Neural cell (in vitro differentiated cells): ENCODE measurements at regions not wholly inside any gene's neighbourhood (a gene's known extent, or its start where the extent isn't known, plus 50 kb on each side); places are given as distances from the start of the nearest gene placed in this dataset.

Source experiments
- H2AFZ ChIP-seq: fragments of 200-600, 300-800 bp; sonication (generic), shearing (Covaris generic); 2 replicates; pipeline ENCODE4 v1.6.0; 2014; ENCODE audit warnings: low read depth, mild to moderate bottlenecking, antibody characterized with exemption, low read length, moderate library complexity
- H3F3A ChIP-seq: fragments of 200-600 bp; shearing (Covaris generic); 2 replicates; pipeline ENCODE4 v1.6.1; 2016; ENCODE audit warnings: mild to moderate bottlenecking, moderate library complexity, mixed read lengths, antibody characterized with exemption, low read length; ENCODE audit not compliant: insufficient read depth, poor library complexity, severe bottlenecking
- H3K27ac ChIP-seq: fragments of 200-600, 300-800 bp; sonication (generic), shearing (Covaris generic); 2 replicates; pipeline ENCODE4 v1.5.1; 2014; ENCODE audit warnings: mild to moderate bottlenecking, low read length, moderate library complexity
- H3K27me3 ChIP-seq: fragments of 300-800, 200-600 bp; sonication (generic), shearing (Covaris generic); 2 replicates; pipeline ENCODE4 v1.6.0; 2014; ENCODE audit warnings: mild to moderate bottlenecking, low read depth, low read length, moderate library complexity; ENCODE audit not compliant: insufficient read depth
- H3K36me3 ChIP-seq: fragments of 300-800, 200-600 bp; sonication (generic), shearing (Covaris generic); 2 replicates; pipeline ENCODE4 v1.5.1; 2014; ENCODE audit warnings: mild to moderate bottlenecking, antibody characterized with exemption, low read length, moderate library complexity; ENCODE audit not compliant: insufficient read depth
- H3K4me2 ChIP-seq: fragments of 300-800, 200-600 bp; sonication (generic), shearing (Covaris generic); 2 replicates; pipeline ENCODE4 v1.6.0; 2014; ENCODE audit warnings: mild to moderate bottlenecking, low read length
- H3K4me3 ChIP-seq: fragments of 300-800, 200-600 bp; sonication (generic), shearing (Covaris generic); 2 replicates; pipeline ENCODE4 v1.5.1; 2014; ENCODE audit warnings: mild to moderate bottlenecking, low read length, moderate library complexity
- H3K79me2 ChIP-seq: fragments of 200-600 bp; shearing (Covaris generic); replicated peaks from 2 replicates; pipeline ENCODE4 v1.6.0; 2014; ENCODE audit warnings: mild to moderate bottlenecking, low read length, moderate library complexity; ENCODE audit not compliant: insufficient read depth
- H3K9ac ChIP-seq: fragments of 300-800, 200-600 bp; sonication (generic), shearing (Covaris generic); 2 replicates; pipeline ENCODE4 v1.6.1; 2016; ENCODE audit warnings: mild to moderate bottlenecking, low read length, mixed read lengths
- H3K9me2 ChIP-seq: fragments of 200-600 bp; shearing (Covaris generic); 2 replicates; pipeline ENCODE4 v1.6.1; 2016; ENCODE audit warnings: mild to moderate bottlenecking, low read length, mixed read lengths; ENCODE audit not compliant: insufficient read depth
- H3K9me3 ChIP-seq: fragments of 200-600, 300-800 bp; sonication (generic), shearing (Covaris generic); 2 replicates; pipeline ENCODE4 v1.6.1; 2016; ENCODE audit warnings: mild to moderate bottlenecking, mixed run types, low read length, moderate library complexity, mixed read lengths
- H4K20me1 ChIP-seq: fragments of 200-600 bp; shearing (Covaris generic); 2 replicates; pipeline ENCODE4 v1.6.1; 2016; ENCODE audit warnings: mild to moderate bottlenecking, mixed run types; ENCODE audit not compliant: insufficient read depth
- CTCF ChIP-seq: fragments of 450-650 bp; IDR thresholded peaks from 2 replicates; pipeline ENCODE4 v1.5.1; 2014; ENCODE audit warnings: antibody characterized with exemption, mild to moderate bottlenecking, moderate library complexity; ENCODE audit not compliant: poor library complexity, severe bottlenecking
- EP300 ChIP-seq: fragments of 450-650 bp; conservative IDR thresholded peaks from 2 replicates; pipeline ENCODE4 v1.6.1; 2014; ENCODE audit warnings: antibody characterized with exemption, mild to moderate bottlenecking, moderate library complexity; ENCODE audit not compliant: poor library complexity, severe bottlenecking
- EZH2 ChIP-seq: fragments of 200-600, 300-800 bp; shearing (Covaris generic), sonication (generic); IDR thresholded peaks from 2 replicates; pipeline ENCODE4 v1.6.1; 2014; ENCODE audit warnings: antibody characterized with exemption, low read length, borderline replicate concordance, mild to moderate bottlenecking; ENCODE audit not compliant: insufficient read depth, poor library complexity, severe bottlenecking
- MXI1 ChIP-seq: fragments of 450-650 bp; conservative IDR thresholded peaks from 2 replicates; pipeline ENCODE4 v1.6.1; 2014; ENCODE audit warnings: antibody characterized with exemption, mild to moderate bottlenecking; ENCODE audit not compliant: poor library complexity, severe bottlenecking
- POLR2AphosphoS5 ChIP-seq: IDR thresholded peaks from 2 replicates; pipeline ENCODE4 v1.6.1; 2012
- RAD21 ChIP-seq: fragments of 450-650 bp; conservative IDR thresholded peaks from 2 replicates; pipeline ENCODE4 v1.6.1; 2014; ENCODE audit warnings: antibody characterized with exemption, mild to moderate bottlenecking, moderate library complexity
- SMC3 ChIP-seq: fragments of 450-650 bp; conservative IDR thresholded peaks from 2 replicates; pipeline ENCODE4 v1.6.1; 2014; ENCODE audit warnings: antibody characterized with exemption, mild to moderate bottlenecking, moderate library complexity; ENCODE audit not compliant: poor library complexity
- TAF1 ChIP-seq: IDR thresholded peaks from 2 replicates; pipeline ENCODE4 v1.6.1; 2012; ENCODE audit warnings: low read depth
- TF ChIP-seq, protein P1 (sequence below): IDR thresholded peaks from 2 replicates; pipeline ENCODE4 v1.6.1; 2012; ENCODE audit warnings: borderline replicate concordance

- H3K9me2 ChIP-seq: no peaks in the 10 kb centered on the region
- no peak overlapping the region for H2AFZ ChIP-seq
- no peak overlapping the region for H3K9ac ChIP-seq
- no peaks in the 10 kb centered on the region for H3K36me3 ChIP-seq
- H4K20me1 ChIP-seq: no peaks in the 10 kb centered on the region
- H3K27ac ChIP-seq: no peak overlapping the region
- no peaks in the 10 kb centered on the region for H3F3A ChIP-seq
- H3K4me3 ChIP-seq: no peak overlapping the region
- H3K27me3 ChIP-seq: no peaks in the 10 kb centered on the region
- no peaks in the 10 kb centered on the region for H3K79me2 ChIP-seq
- H3K4me2 ChIP-seq: no peak overlapping the region
- TF ChIP-seq CTCF: no peak
- TF ChIP-seq, protein P1, sequence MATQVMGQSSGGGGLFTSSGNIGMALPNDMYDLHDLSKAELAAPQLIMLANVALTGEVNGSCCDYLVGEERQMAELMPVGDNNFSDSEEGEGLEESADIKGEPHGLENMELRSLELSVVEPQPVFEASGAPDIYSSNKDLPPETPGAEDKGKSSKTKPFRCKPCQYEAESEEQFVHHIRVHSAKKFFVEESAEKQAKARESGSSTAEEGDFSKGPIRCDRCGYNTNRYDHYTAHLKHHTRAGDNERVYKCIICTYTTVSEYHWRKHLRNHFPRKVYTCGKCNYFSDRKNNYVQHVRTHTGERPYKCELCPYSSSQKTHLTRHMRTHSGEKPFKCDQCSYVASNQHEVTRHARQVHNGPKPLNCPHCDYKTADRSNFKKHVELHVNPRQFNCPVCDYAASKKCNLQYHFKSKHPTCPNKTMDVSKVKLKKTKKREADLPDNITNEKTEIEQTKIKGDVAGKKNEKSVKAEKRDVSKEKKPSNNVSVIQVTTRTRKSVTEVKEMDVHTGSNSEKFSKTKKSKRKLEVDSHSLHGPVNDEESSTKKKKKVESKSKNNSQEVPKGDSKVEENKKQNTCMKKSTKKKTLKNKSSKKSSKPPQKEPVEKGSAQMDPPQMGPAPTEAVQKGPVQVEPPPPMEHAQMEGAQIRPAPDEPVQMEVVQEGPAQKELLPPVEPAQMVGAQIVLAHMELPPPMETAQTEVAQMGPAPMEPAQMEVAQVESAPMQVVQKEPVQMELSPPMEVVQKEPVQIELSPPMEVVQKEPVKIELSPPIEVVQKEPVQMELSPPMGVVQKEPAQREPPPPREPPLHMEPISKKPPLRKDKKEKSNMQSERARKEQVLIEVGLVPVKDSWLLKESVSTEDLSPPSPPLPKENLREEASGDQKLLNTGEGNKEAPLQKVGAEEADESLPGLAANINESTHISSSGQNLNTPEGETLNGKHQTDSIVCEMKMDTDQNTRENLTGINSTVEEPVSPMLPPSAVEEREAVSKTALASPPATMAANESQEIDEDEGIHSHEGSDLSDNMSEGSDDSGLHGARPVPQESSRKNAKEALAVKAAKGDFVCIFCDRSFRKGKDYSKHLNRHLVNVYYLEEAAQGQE: no peak
- TF ChIP-seq EZH2: no peak
- TF ChIP-seq SMC3: no peak
- no peak for TF ChIP-seq POLR2AphosphoS5
- TF ChIP-seq RAD21: no peak
- no peak for TF ChIP-seq MXI1
- TF ChIP-seq TAF1: no peak
- TF ChIP-seq EP300: no peak
- H3K9me3 ChIP-seq: no peaks in the 10 kb centered on the region
Observed at GRCh38 chr16:79874391-79874790, 273.9 kb upstream of the MAF start.

DNA sequence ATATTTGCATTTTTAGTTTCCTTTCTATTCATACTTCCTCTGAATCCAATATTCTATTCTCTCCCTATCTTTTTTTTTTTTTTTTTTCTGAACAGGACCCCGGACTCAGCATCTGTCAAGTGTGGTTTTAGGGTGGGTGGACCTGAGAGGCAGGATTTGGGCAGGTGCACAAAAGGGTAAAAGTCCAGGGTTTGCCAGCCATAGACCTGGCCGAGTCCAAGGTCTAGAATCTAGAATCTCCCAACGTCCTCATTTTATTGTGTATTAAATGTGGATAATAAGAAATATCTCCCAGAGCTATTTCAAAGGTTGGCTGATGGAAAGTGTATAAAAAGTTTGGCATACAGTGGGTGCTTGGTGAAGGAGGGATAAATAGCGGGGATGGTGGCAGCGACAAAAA is 273.3 kb upstream of the MAF start:
- no peaks in the 10 kb centered on the region for H3K36me3 ChIP-seq
- no peaks in the 10 kb centered on the region for H3K9me3 ChIP-seq
- H2AFZ ChIP-seq: no peak overlapping the region
- no peak overlapping the region for H3K27ac ChIP-seq
- H3K4me3 ChIP-seq: no peak overlapping the region
- H3K9ac ChIP-seq: no peak overlapping the region
- no peaks in the 10 kb centered on the region for H4K20me1 ChIP-seq
- no peaks in the 10 kb centered on the region for H3K9me2 ChIP-seq
- no peaks in the 10 kb centered on the region for H3F3A ChIP-seq
- H3K4me2 ChIP-seq: no peak overlapping the region
- H3K27me3 ChIP-seq: no peaks in the 10 kb centered on the region
- no peaks in the 10 kb centered on the region for H3K79me2 ChIP-seq
- TF ChIP-seq EP300 (no peak), CTCF (no peak), MXI1 (no peak), RAD21 (no peak), EZH2 (no peak), TAF1 (no peak), SMC3 (no peak)
